ENCODE measurements at regions not wholly inside any gene's neighbourhood (a gene's known extent, or its start where the extent isn't known, plus 50 kb on each side); places are given as distances from the start of the nearest gene placed in this dataset.

DNA sequence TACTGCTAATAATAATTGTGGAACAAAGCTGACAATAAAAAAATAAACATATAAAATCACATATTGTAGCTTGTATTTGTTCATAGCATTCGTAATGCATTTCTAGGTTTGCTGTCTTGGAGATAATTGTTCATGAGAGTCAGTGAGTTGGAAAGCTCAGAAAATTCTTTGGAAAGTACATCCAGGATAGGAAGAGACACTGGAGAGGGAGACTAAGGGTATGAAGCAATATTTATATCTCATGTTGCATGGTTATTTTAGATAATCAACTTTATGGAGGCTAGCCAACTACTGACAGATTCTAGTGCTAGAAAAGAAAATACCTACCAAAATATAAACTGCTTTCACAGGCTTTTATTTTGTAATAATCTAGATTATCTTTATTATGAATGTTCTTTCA, 1095.2 kb downstream of the FSCB start:
- Histone ChIP-seq H3K9me3 (ENCODE audit: control insufficient read depth, insufficient read depth, low read depth, low read length) (no peaks in the 10 kb centered on the region), H3K27ac (ENCODE audit: low read length) (no peak overlapping the region), H3K36me3 (ENCODE audit: control insufficient read depth, insufficient read depth, low read length) (no peaks in the 10 kb centered on the region), H3K4me1 (ENCODE audit: control insufficient read depth, insufficient read depth, low read length) (no peaks in the 10 kb centered on the region), H3K4me3 (ENCODE audit: low read depth in 2 of 2, low read length in 2 of 2) (no peak overlapping the region), H3K27me3 (ENCODE audit: control insufficient read depth, insufficient read depth, low read length) (no peaks in the 10 kb centered on the region)
- ChIA-PET CTCF (no interaction called here), POLR2A (no interaction called here)
- ATAC-seq (no peak), DNase-seq (ENCODE audit: low read depth, low spot score) (no peak)
- intact Hi-C loops (cut with micrococcal nuclease; ENCODE audit: unreplicated experiment) = no loop called here
- BruUV-seq (replicated peaks) = no TSS peak
- TF ChIP-seq SIN3A (IDR thresholded peaks at IDR 0.05; ENCODE audit: borderline replicate concordance, insufficient read depth, low read depth, low read length) (no peak), CTCF (IDR thresholded peaks at IDR 0.05) (no peak), TCF7L2 (IDR thresholded peaks at IDR 0.05; ENCODE audit: low read depth, low read length) (no peak), POLR2AphosphoS5 (IDR thresholded peaks at IDR 0.05; ENCODE audit: low read depth, low read length) (no peak)
- TF ChIP-seq, protein P1, sequence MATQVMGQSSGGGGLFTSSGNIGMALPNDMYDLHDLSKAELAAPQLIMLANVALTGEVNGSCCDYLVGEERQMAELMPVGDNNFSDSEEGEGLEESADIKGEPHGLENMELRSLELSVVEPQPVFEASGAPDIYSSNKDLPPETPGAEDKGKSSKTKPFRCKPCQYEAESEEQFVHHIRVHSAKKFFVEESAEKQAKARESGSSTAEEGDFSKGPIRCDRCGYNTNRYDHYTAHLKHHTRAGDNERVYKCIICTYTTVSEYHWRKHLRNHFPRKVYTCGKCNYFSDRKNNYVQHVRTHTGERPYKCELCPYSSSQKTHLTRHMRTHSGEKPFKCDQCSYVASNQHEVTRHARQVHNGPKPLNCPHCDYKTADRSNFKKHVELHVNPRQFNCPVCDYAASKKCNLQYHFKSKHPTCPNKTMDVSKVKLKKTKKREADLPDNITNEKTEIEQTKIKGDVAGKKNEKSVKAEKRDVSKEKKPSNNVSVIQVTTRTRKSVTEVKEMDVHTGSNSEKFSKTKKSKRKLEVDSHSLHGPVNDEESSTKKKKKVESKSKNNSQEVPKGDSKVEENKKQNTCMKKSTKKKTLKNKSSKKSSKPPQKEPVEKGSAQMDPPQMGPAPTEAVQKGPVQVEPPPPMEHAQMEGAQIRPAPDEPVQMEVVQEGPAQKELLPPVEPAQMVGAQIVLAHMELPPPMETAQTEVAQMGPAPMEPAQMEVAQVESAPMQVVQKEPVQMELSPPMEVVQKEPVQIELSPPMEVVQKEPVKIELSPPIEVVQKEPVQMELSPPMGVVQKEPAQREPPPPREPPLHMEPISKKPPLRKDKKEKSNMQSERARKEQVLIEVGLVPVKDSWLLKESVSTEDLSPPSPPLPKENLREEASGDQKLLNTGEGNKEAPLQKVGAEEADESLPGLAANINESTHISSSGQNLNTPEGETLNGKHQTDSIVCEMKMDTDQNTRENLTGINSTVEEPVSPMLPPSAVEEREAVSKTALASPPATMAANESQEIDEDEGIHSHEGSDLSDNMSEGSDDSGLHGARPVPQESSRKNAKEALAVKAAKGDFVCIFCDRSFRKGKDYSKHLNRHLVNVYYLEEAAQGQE (IDR thresholded peaks at IDR 0.05; ENCODE audit: insufficient read depth in 1 of 2, low read depth in 2 of 2, low read length in 1 of 2) = no peak
- in situ Hi-C loops (cut with HindIII; ENCODE audit: low pct_unique_long_range_greater_than_20kb, low sequenced_read_pairs) = no loop called here

- no peak for ATAC-seq
- TF ChIP-seq, protein P1 (IDR thresholded peaks at IDR 0.05; ENCODE audit: insufficient read depth in 1 of 2, low read depth in 2 of 2, low read length in 1 of 2) = no peak
- TF ChIP-seq CTCF (IDR thresholded peaks at IDR 0.05) (no peak), SIN3A (IDR thresholded peaks at IDR 0.05; ENCODE audit: borderline replicate concordance, insufficient read depth, low read depth, low read length) (no peak), TCF7L2 (IDR thresholded peaks at IDR 0.05; ENCODE audit: low read depth, low read length) (no peak), POLR2AphosphoS5 (IDR thresholded peaks at IDR 0.05; ENCODE audit: low read depth, low read length) (no peak)
- Histone ChIP-seq H3K36me3 (ENCODE audit: control insufficient read depth, insufficient read depth, low read length) (no peaks in the 10 kb centered on the region), H3K27me3 (ENCODE audit: control insufficient read depth, insufficient read depth, low read length) (no peaks in the 10 kb centered on the region), H3K9me3 (ENCODE audit: control insufficient read depth, insufficient read depth, low read depth, low read length) (no peaks in the 10 kb centered on the region), H3K4me1 (ENCODE audit: control insufficient read depth, insufficient read depth, low read length) (no peaks in the 10 kb centered on the region), H3K4me3 (ENCODE audit: low read depth in 2 of 2, low read length in 2 of 2) (no peak overlapping the region), H3K27ac (ENCODE audit: low read length) (no peak overlapping the region)
- in situ Hi-C loops (cut with HindIII; ENCODE audit: low pct_unique_long_range_greater_than_20kb, low sequenced_read_pairs) = no loop called here
- CTCF ChIA-PET = no interaction called here
- BruUV-seq (replicated peaks) = no TSS peak
- POLR2A ChIA-PET = no interaction called here
- no peak for DNase-seq (ENCODE audit: low read depth, low spot score)
- intact Hi-C loops (cut with micrococcal nuclease; ENCODE audit: unreplicated experiment) = no loop called here
Measured at GRCh38 chr14:43410631-43411030, 1096.5 kb downstream of the FSCB start.

Measured in Panc1 (cell line).